ENCODE measurements at regions not wholly inside any gene's neighbourhood (a gene's known extent, or its start where the extent isn't known, plus 50 kb on each side); places are given as distances from the start of the nearest gene placed in this dataset.
A peak's percentile ranks its signal among the peaks of the same experiment; 100 is the strongest.

- peak; percentile 75 for DNase-seq (ENCODE audit: low spot score)
Observed at GRCh38 chr2:107633580-107634147, 193.0 kb upstream of the RGPD4 start.

DNA sequence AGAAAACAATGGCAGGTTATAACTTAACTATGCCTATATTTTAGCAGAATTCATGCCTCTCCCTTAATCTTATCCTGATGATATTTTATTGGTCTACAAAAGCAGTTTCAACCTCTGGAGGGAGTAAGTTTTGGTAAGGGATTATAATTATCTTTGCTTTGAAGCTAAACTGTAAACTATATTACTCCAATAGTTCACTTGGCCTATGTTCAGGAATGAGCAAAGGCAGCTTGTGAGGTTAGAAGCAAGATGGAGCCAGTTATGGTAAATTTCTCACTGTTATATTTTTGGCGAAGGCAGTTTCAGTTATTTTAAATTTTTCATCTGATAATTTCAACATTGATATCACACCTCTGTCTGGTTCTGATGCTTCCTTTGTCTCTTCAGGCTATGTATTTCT is 192.5 kb upstream of the RGPD4 start:
- no peak for DNase-seq (ENCODE audit: low spot score)

GRCh38 chr2:107635883-107636282 is 190.8 kb upstream of the RGPD4 start:
- DNase-seq (ENCODE audit: low spot score): no peak

- no peak for DNase-seq (ENCODE audit: low spot score)
Observed at GRCh38 chr2:107645586-107645985, 181.1 kb upstream of the RGPD4 start.

DNA sequence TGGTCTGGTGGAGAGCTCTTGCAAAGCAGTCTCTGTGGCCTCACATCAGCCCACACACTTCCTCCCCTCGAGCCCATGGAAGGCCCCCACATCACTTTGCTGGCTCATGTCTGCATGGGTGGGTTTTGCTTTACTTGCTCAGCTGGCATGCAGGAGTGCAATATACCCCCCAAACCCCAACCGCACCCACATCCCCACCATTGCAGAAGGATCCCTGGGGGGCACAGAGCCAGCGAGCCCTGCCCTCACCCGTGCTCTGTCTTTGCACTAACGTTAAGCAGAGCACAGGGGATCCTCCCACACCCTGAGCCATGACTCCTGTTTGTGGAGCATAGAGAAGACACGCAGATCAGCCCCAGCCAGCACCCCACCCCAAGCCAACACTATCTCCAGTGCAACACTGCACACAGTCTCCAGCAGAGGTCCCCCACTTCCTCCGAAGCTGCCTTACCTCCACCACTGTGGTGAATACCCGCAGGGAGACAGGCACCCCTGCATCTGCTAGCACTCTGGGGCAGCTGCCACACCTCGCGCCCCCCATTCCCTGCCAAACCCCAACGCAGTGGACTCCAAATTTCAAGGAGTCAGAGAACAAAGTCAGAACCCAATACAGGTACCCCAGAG is 177.8 kb upstream of the RGPD4 start:
- no peak for DNase-seq (ENCODE audit: low spot score)

DNA sequence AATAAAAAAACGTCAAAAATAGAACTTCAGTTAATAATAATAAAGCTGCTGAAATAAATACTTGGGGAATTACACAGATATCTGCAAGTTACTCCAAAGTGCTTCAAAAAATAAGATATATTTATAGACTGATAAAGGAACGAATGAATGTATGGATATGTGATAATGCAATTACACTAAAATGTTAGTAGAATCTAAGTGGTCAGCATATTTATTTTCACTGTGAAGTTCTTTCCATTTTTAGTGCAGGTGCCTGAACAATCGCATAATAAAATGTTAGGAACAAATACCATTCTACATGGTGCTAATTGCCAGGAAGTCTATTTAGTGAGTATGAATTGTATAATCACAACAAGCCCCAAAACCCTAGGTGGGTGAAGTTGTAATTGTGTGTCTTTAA is 169.6 kb upstream of the RGPD4 start:
- no peak for DNase-seq (ENCODE audit: low spot score)

- no peak for DNase-seq (ENCODE audit: low spot score)
Observed at GRCh38 chr2:107663632-107664031, 163.1 kb upstream of the RGPD4 start.

DNA sequence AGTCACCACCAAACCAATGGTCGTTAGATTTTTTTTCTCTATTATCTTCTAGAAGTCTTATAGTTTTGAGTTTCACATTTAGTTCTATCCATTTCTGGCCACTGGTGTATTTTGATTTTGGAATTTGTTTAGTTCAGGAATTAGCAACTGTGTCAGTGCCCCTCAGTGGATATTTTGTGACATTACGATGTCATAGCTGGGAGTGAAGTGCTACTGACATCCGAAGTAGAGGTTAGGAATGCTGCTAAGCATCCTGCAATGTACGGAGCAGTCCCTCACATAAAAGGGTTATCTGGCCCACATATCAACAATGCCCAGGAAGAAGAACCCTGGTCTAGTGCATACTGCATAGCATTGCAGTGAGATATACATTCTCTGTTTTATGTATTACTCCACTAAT is 157.4 kb upstream of the RGPD4 start:
- peak; percentile 45 for DNase-seq (ENCODE audit: low spot score)

DNA sequence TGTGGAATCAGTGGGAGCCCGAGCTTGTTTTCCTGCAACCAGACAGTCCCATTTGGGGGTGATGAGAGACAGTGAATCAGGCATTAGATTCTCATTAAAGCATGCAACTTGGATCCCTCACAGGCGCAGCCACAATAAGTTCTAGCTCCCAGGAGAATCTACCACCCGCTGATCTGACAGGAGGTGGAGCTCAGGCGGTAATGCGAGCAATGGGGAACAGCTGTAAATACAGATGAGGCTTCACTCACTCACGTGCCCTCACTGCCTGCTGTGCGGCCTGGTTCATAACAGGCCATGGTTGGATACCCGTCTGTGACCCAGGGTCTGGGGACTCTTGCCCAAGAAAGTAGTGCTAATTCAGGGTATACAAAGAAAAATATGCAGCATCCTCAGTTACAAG is 144.8 kb upstream of the RGPD4 start:
- DNase-seq (ENCODE audit: low spot score): no peak

DNA sequence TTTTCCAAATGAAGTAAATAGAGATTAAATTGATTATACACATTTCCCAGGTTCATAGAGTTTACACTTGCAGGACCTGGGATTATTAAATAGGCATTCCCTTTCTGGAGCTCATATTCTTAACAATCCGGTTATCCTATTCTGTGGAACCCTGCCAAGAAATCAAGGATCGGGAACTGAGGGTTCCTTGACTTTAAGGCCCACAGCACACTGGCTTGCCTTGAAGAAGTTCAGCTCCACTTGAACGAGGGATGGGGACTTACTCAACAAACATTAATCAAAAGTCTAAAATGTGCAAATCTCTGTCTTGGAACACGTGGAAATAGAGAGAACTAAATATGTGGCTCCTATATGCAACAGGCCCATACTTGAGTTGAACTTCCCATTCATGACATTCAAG is 142.3 kb upstream of the RGPD4 start:
- DNase-seq (ENCODE audit: low spot score): no peak

GRCh38 chr2:107685421-107685986 is 141.2 kb upstream of the RGPD4 start:
- DNase-seq (ENCODE audit: low spot score): no peak

DNA sequence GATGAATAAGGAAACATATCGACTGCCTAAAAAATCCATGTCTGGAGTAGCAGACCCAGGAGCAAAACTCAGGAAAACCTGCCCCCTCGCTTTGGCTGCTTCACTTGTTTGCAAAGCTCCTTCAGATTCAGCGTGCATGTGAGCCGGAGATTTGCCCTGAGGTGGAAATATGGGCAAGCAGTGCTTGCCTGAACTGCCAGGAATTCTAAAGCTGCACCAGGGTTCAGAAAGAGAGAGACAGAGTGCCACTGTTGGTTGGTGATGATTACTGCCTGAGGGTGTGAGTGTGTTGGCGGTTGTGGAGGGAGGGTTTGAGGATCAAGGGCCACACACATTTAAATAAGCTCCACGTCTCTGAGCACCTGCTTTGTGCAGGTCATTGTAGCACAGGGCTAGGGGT is 139.6 kb upstream of the RGPD4 start:
- no peak for DNase-seq (ENCODE audit: low spot score)

- no peak for DNase-seq (ENCODE audit: low spot score)
Observed at GRCh38 chr2:107688135-107688534, 138.6 kb upstream of the RGPD4 start.

DNA sequence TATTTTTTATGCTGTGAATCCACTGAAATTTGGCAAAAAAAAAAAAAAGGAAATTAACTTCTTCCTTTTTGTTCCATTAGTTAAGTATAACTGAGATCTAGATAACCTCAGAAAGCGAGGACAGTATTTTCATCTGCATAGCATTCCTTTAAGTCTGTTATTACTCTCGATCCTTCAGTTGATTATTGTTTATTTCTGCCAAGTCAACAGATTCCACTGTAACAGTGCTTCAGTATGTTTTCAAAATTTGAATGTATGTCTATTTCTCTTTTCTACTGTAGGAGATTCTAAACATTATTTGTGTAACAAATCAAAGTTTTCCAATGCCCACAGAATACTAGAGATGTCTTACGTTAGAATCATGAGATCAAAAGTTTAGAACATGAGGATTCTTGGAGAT is 133.1 kb upstream of the RGPD4 start:
- no peak for DNase-seq (ENCODE audit: low spot score)

GRCh38 chr2:107694667-107695066 is 132.0 kb upstream of the RGPD4 start:
- DNase-seq (ENCODE audit: low spot score): no peak

DNA sequence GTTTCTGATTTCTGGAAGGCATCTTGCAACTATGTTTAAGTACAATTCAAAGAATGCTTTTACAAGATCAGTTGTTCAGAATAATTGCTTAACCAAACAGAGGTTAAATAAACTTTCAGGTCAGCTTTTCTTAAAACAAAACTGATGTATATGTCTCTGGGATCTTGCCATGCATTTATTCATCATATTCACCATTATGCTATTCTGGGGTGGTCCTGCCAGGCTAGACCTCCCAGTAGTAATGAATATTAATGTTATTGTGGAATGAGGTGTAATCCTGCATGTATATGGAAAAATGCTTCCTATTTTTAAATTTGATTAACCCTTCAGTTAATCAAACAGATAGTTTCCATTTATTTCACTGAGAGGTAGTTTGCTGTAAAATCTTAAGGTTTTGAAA is 129.3 kb upstream of the RGPD4 start:
- DNase-seq (ENCODE audit: low spot score): no peak

DNA sequence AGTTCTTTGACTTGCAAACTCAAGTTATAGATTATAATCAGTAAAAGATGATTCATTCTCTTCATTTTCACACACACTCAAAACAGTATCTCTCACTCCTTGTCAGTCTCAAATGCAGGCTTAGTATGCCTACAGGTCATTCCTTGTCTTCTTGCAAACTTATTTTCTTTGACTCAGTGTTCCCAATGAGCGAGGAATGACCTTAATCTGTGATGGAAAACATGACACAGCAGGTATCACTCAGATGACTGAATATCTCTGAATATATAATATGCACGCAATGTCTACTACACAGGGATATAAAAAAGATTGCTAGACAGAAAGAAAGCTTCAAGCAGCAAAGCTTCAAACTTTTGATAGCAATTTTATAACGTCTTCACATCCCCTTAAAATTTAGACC is 127.8 kb upstream of the RGPD4 start:
- DNase-seq (ENCODE audit: low spot score): no peak

DNA sequence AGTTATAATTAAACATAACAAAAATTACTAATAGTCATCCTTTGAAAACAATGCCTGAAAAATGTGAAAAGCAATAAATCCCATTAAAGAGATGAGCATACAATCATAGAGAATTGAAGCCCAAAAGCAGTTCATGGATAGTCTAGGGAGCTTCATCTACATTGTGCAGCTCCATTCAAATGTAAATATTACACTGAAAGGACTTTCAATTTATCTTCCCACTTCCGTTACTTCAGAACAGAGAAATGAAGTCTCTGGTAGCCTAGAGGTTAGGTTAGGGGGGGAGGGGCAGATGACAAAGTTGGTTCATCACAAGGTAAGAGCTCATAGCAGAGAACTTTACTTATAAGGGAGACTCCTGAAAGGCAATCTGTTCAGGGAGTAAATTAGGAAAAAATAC is 126.6 kb upstream of the RGPD4 start:
- no peak for DNase-seq (ENCODE audit: low spot score)

GRCh38 chr2:107711941-107712340 is 114.8 kb upstream of the RGPD4 start:
- no peak for DNase-seq (ENCODE audit: low spot score)

DNA sequence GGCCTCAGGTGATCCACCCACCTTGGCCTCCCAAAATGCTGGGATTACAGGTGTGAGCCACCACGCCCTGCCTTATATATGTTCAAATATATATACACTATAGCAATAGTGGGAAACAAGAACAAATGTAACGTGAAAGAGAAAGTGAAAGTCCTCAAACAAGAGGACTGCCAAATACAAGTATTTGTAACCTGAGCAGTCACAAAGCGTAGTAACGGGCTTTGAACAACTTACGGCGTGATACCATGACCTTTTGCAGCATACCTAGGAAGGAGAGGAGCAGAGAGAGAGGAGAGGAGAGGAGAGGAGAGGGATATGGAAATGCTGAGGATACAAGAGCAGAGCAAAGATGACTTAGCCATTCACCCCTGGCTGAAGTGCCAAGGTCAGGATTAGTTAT is 113.8 kb upstream of the RGPD4 start:
- DNase-seq (ENCODE audit: low spot score): no peak

GRCh38 chr2:107717661-107718060 is 109.0 kb upstream of the RGPD4 start:
- no peak for DNase-seq (ENCODE audit: low spot score)

GRCh38 chr2:107719141-107719540 is 107.6 kb upstream of the RGPD4 start:
- DNase-seq (ENCODE audit: low spot score): no peak

DNA sequence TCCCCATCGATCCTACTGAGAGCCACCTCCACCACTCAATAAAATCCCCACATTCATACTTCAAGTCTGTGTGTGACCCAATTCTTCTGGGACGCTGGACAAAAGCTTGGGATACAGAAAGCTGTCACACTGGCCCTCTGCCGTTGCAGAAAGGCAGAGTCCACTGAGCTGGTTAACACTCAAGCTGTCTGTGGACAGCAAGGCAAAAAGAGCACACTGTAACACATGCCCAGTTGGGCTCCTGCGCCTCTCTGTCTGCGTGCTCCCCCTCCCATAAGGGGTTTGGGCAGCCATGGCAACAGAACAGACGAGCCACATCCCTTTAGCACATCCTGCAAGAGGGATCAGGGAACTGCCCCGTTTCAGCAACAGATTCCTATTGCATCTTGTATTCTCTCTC is 106.9 kb upstream of the RGPD4 start:
- DNase-seq (ENCODE audit: low spot score): no peak

GRCh38 chr2:107721178-107721577 is 105.5 kb upstream of the RGPD4 start:
- DNase-seq (ENCODE audit: low spot score): no peak
